ENCODE measurements at regions not wholly inside any gene's neighbourhood (a gene's known extent, or its start where the extent isn't known, plus 50 kb on each side); places are given as distances from the start of the nearest gene placed in this dataset.
A peak's percentile ranks its signal among the peaks of the same experiment; 100 is the strongest.
"Not testable (repeated sequence)": the region's sequence is repeated elsewhere in the genome, so short reads cannot be mapped to it uniquely, and the experiment has no call there.

- peak; percentile 68 to 91 for DNase-seq (ENCODE audit: low spot score in 2 of 2)
Observed at GRCh38 chr10:47165711-47166404, 134.1 kb upstream of the GDF10 start.

GRCh38 chr10:47166405-47166777, 133.6 kb upstream of the GDF10 start:
- WGBS, 2 donors: 49 to 59% methylated on average over 7 of the region's 7 CpGs
- intact Hi-C loops (cut with DNase I; ENCODE audit: low total_unique reads): no loop called here
- H3K4me3 ChIP-seq (ENCODE audit: low read depth, poor library complexity, severe bottlenecking): no peak overlapping the region
- DNase-seq (ENCODE audit: low spot score in 2 of 2): no peak
- no peak for TF ChIP-seq POLR2A (IDR thresholded peaks at IDR 0.05)
- TF ChIP-seq, protein P1, sequence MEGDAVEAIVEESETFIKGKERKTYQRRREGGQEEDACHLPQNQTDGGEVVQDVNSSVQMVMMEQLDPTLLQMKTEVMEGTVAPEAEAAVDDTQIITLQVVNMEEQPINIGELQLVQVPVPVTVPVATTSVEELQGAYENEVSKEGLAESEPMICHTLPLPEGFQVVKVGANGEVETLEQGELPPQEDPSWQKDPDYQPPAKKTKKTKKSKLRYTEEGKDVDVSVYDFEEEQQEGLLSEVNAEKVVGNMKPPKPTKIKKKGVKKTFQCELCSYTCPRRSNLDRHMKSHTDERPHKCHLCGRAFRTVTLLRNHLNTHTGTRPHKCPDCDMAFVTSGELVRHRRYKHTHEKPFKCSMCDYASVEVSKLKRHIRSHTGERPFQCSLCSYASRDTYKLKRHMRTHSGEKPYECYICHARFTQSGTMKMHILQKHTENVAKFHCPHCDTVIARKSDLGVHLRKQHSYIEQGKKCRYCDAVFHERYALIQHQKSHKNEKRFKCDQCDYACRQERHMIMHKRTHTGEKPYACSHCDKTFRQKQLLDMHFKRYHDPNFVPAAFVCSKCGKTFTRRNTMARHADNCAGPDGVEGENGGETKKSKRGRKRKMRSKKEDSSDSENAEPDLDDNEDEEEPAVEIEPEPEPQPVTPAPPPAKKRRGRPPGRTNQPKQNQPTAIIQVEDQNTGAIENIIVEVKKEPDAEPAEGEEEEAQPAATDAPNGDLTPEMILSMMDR (IDR thresholded peaks at IDR 0.05): no peak

More at GRCh38 chr10:47165711-47166404, 134.1 kb upstream of the GDF10 start:
- TF ChIP-seq POLR2A (IDR thresholded peaks at IDR 0.05): no peak
- TF ChIP-seq, protein P1 (IDR thresholded peaks at IDR 0.05): no peak
- intact Hi-C loops (cut with DNase I; ENCODE audit: low total_unique reads): no loop called here
- no peak overlapping the region for H3K4me3 ChIP-seq (ENCODE audit: low read depth, poor library complexity, severe bottlenecking)
- WGBS, 2 donors: 1 to 4% methylated on average over 24 to 25 of the region's 26 CpGs

- intact Hi-C loops (cut with DNase I; ENCODE audit: low total_unique reads); H3K4me3 ChIP-seq (ENCODE audit: low read depth, poor library complexity, severe bottlenecking): not testable (repeated sequence)
- DNase-seq (ENCODE audit: low spot score in 2 of 2): peak; percentile 79 to 92
- WGBS, 2 donors: 42 to 47% methylated on average over 17 of the region's 17 CpGs
Observed at GRCh38 chr10:47166808-47167581, 133.0 kb upstream of the GDF10 start.

DNA sequence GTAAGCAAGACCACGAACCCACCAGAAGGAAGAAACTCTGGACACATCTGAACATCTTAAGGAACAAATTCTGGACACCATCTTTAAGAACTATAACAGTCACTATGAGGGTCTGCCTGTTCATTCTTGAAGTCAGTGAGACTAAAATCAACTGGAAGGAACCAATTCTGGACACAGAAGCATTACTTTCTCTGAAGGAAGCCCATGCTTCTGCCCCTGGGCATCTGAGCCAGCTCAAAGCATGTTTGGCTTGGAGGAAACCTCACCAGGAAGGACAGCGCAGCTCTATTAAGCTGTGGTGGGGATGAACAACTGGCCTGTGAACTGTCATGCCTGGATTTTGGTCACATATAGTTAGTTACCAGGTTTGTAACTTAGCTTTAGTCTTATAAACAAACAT, 132.4 kb upstream of the GDF10 start:
- no peak for TF ChIP-seq POLR2A (IDR thresholded peaks at IDR 0.05)
- TF ChIP-seq, protein P1 (IDR thresholded peaks at IDR 0.05): no peak
- 64 to 67% methylated on average over 2 of the region's 2 CpGs for WGBS, 2 donors
- intact Hi-C loops (cut with DNase I; ENCODE audit: low total_unique reads): no loop called here
- H3K4me3 ChIP-seq (ENCODE audit: low read depth, poor library complexity, severe bottlenecking): no peak overlapping the region
- no peak for DNase-seq (ENCODE audit: low spot score in 2 of 2)

DNA sequence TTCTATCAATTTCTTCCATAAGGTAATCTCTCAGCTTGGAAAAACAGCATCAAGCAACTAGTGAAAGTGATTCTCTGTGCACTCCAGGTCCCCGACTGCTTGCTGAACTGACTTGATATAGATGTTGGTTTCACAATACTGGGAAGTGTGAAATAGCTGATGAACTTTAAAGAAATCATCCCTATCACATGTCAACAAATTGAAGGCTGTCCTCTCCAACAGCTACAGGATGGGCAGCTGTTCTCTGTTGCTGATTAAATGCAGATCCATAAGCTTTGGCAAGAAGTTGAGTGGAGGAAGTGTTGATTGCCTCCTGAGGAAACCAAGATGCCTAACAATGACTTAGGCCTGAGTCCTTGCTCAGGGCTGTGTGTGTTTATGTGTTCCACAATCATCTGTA, 130.4 kb upstream of the GDF10 start:
- 53 to 54% methylated on average over 1 of the region's 1 CpG for WGBS, 2 donors
- no peak overlapping the region for H3K4me3 ChIP-seq (ENCODE audit: low read depth, poor library complexity, severe bottlenecking)
- no peak for TF ChIP-seq POLR2A (IDR thresholded peaks at IDR 0.05)
- TF ChIP-seq, protein P1 (IDR thresholded peaks at IDR 0.05): no peak
- intact Hi-C loops (cut with DNase I; ENCODE audit: low total_unique reads): no loop called here
- DNase-seq (ENCODE audit: low spot score in 2 of 2): no peak

DNA sequence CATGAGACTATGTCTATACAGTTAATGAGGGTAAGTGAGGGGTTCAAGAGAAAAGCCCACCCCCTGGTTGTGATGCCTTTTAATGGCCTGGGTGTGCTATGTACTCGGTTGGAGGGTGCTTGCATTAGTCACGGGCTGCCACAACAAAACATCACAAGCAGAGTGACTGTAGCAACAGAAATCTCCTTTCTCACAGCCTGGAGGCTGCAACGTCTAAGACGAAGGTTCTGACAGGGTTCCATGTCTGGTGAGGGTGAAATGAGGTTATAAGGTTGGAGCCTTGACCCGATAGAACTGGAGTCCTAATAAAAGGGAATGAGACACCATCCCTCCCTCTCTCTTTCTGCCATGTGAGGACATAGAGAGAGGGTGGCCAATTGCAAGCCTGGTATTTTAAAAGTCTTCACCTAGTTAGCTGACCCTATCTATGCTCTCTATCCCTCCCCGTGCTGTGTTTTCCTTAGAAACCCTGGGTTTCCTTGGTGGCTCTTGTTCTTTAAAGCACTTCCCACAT, 126.0 kb upstream of the GDF10 start:
- no peak overlapping the region for H3K4me3 ChIP-seq (ENCODE audit: low read depth, poor library complexity, severe bottlenecking)
- peak in 1 of 2 donors; percentile 26 for DNase-seq (ENCODE audit: low spot score in 2 of 2)
- TF ChIP-seq, protein P1 (IDR thresholded peaks at IDR 0.05): no peak
- no peak for TF ChIP-seq POLR2A (IDR thresholded peaks at IDR 0.05)
- intact Hi-C loops (cut with DNase I; ENCODE audit: low total_unique reads): no loop called here
- 65 to 73% methylated on average over 6 of the region's 6 CpGs for WGBS, 2 donors

All from lower leg skin (tissue), 4 donors.